DMS 273 (cell line): ENCODE measurements at regions not wholly inside any gene's neighbourhood (a gene's known extent, or its start where the extent isn't known, plus 50 kb on each side); places are given as distances from the start of the nearest gene placed in this dataset.
"Not testable (repeated sequence)": the region's sequence is repeated elsewhere in the genome, so short reads cannot be mapped to it uniquely, and the experiment has no call there.

Source experiments
- DNase-seq: peaks from one replicate; lab custom pipeline; 2025; ENCODE audit not compliant: unreplicated experiment; lab: John Stamatoyannopoulos, UW

DNA sequence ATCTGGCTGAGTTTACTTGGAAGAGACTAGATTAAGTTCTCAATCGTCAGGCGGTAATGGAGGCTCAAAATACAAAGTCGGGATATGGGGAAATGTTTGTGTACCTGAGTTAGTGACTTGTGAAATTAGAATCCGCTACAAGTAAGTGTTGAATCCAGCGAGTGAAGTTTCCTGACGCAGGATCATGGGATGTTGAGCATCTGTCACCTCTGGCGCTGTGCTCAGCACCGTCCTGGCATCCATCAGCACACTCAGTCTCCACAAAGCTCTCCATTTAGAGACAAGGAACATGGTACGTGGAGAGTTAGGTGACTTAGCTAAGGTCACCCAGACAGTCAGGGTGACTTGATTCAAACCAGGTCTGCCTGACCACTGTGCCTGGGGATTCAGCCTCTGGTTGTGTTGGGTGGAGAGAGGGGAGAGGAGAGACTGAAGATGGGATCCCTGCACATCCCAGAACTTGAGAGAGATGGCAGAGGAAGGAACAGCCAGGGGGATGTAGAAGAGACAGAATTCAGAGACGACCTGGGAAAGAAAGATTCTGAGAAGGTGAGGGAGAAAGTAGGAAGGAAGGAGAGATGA lies 251.2 kb downstream of the ACKR3 start:
- no peak for DNase-seq

- DNase-seq = no peak
Measured at GRCh38 chr2:236823041-236823629, 253.5 kb downstream of the ACKR3 start.

DNA sequence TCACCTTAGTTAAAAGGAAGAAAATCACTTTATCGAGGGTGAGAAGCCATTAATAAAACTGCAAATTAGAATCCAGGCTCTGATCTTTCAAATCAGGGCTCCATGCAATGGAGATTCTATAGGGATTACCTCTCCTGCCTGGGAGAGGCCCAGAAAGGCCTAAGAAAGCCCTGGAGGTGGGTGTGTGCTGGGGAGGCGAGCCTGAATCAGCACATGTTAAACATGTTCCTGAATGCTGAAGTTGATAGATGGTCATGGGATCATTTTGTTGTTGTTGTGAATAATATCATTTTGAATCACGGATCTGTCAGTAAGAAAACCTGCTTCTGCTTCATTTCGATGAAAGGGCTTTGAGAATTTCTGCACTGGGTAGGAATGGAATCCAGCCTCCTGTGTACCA lies 254.3 kb downstream of the ACKR3 start:
- DNase-seq = peak; percentile 38

GRCh38 chr2:236824836-236825235 lies 255.2 kb downstream of the ACKR3 start:
- DNase-seq = peak; percentile 81

DNA sequence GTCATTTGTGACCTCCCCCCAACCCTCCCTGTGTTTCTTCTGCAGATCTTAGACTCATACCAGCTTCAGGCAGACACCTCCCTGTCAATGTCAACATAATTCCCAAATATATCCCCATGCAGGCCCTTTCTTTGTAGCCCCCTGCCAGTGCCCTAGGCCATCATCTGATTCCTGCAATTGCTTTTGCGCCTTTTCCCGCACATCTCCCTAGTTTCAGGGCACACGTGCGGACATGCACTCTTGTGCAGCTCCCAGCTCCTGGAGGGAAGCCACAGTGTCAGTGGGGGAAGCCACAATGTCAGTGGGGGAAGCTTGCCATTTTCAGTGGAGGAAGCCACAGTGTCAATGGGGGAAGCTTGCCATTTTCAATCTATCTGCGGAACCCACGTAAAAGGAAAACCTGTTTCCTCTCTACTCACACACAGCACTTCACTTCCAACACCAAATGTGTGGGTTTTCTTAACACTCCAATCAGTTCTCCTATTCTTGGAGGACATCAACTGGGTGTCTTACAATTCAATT lies 256.4 kb downstream of the ACKR3 start:
- no peak for DNase-seq

- no peak for DNase-seq
Measured at GRCh38 chr2:236826606-236827156, 257.1 kb downstream of the ACKR3 start.

DNA sequence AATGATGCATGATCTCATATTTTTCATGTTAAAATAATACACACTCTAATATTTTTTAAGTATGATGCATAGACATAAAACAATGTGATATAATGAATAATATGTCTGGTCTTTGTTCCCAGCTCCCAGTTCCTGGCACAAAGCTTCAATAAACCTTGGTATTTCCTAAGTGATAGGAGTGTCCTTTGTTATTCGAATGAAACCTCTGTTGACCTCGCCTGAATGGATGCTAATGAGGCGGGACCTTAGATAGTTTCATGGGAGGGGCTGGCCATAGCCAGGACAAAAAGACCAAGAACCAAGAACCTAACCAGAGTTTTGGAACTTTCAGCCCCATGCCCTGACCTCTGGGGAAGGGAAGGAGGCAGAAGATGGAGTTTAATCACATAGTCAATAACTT lies 257.7 kb upstream of the COPS8 start:
- DNase-seq = no peak

DNA sequence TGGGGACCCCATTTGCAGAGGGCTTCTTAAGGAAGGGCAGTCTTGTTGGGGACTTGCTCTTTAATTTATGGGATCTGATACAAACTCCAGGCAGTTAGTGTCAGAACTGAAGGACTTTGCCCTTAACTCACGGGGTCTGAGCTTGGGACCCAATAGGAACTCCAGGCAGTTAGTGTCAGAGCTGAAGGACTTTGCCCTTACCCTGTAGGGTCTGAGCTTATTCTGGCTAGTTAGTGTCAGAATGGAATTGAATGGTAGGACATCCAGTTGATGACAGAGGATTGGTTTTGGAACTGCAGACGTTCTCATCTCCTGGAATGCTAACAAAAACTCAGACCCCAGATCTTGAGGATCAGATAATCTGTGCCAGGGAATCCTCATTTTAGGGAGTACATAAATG lies 256.9 kb upstream of the COPS8 start:
- DNase-seq = no peak

DNA sequence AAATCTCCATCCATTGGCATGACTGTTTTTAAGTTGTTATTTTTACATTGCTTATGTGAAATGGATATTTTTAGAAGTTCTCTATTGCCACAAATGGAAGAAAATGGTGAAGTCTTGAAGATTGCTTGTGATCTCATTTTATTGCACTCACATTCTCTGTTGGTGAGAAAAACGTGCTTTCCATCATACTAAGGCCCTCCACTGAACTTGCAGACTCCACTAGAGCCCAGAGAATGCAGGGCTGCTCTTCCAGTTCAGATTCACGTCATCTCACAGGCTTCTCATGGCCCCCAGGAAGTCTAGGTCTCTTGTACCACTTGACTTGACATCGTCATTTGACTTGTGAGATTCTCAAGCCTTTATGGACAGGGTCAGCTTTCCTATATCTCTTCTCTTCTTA lies 254.8 kb upstream of the COPS8 start:
- no peak for DNase-seq

- no peak for DNase-seq
Measured at GRCh38 chr2:236831698-236832097, 254.0 kb upstream of the COPS8 start.

DNA sequence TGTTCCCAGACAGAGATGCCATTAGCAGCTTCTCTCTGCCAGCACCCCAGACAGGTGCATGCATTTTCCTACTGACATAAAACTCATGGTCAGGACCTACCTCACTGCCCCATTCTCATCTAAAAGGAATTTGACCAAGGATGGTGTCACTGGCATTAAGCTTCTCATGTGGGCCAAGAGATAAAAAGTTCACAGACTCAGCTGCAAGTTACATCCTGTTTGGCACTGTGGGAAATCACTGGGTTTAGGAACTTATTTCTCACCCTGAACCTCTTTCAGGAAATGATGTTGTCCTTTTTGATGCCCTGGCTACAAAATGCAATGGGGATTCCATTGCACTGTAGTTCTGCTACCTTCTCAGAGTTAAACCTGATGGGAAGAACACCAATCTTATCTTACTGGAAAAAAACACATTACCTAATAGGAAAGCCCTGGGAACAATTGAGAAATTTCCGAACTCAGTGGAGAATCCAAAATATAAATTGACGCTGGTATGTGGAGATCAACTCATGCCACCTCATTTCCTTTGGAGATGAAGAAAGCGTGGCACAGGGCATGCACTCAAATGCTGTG lies 252.1 kb upstream of the COPS8 start:
- no peak for DNase-seq

DNA sequence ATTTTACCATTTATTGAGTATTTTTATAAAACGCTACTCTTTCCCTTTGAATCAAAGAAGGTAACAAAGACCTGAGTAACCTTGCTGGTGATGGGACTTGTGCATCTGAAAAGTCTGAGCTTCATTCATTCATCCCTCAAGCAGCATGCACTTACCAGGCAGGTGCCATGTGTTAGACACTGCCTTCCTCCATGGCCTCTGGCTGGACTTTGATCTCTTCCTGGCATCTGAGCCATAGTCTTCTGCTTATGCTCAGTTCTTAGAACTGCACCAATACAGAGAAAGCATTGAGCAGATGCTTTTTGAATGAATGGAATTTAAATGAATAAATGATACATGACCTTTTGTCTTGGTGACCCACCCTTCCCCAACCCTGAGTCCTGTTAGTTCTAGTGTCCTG lies 251.4 kb upstream of the COPS8 start:
- DNase-seq = no peak

DNA sequence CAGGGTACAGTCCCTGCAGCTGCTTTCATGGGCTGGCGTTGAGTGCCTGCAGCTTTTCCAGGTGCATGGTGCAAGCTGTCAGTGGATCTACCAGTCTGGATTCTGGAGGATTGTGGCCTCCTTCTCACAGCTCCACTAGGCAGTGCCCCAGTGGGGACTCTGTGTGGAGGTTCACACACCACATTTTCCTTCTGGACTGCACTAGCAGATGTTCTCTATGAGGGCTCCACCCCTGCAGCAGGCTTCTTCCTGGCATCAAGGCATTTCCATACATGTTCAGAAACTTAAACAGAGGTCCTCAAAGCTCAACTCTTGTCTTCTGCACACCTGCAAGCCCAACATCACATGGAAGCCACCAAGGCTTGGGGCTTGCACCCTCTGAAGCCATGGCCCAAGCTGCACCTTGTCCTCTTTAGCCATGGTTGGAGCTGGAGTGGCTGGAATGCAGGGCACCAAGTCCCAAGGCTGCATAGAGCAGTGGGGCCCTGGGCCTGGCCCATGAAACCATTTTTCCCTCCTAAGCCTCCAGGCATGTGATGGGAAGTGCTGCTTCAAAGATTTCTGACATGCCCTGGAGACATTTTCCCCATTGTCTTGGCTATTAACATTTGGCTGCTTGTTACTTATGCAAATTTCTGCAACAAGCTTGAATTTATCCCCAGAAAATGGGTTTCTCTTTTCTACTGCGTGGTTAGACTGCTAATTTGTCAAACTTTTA lies 250.2 kb upstream of the COPS8 start:
- no peak for DNase-seq

DNA sequence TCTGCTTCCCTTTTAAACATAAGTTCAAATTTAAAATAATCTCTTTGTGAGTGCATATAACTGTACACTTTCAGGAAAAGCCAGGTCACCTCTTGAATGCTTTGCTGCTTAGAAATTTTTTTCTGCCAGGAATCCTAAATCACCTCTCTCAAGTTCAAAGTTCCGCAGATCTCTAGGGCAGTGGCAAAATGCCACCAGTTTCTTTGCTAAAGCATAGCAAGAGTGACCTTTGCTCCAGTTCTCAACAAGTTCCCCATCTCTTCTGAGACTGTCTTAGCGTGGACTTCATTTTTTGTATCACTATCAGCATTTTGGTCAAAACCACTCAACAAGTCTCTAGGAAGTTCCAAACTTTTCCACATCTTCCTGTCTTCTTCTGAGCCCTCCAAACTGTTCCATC lies 249.7 kb upstream of the COPS8 start:
- DNase-seq = not testable (repeated sequence)

DNA sequence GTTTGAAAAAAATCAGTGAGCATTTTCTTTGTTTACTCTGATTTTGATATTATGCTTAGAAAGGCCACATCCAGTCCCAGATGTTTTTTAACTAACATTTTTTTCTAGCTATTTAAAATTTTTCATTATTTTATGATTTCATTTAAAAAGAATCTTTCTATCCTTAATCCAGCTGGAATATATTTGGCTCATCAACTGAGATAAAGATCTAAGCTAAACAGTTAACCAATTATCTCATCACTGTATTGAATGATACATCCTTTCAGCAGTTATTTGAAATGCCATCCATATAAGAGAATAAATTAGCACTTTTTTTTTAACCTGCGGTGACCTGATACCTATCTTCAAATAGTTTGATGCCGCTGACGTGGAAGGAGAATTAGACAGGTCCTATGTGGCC lies 245.5 kb upstream of the COPS8 start:
- DNase-seq = no peak

- DNase-seq = no peak
Measured at GRCh38 chr2:236840857-236841256, 244.8 kb upstream of the COPS8 start.

DNA sequence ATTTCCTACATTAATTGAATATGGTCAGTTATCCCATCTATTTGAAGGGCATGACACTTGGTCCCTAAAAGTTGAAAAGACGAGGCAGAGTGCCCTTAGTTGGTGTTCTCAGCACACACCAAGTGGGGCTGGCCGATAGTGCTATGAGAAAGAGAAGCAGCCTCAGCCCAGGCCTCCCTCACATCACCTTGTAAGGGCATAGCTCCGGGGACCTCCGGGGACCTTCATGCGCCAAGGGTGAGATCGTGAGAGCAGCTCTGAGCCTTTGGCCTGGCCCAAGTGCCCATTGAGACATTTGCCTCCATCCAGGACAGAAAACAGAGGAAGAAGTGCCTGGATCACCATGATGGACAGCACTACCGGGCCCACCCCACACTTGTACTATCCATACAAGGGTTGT lies 244.3 kb upstream of the COPS8 start:
- no peak for DNase-seq

- peak; percentile 60 for DNase-seq
Measured at GRCh38 chr2:236843161-236843968, 242.3 kb upstream of the COPS8 start.

DNA sequence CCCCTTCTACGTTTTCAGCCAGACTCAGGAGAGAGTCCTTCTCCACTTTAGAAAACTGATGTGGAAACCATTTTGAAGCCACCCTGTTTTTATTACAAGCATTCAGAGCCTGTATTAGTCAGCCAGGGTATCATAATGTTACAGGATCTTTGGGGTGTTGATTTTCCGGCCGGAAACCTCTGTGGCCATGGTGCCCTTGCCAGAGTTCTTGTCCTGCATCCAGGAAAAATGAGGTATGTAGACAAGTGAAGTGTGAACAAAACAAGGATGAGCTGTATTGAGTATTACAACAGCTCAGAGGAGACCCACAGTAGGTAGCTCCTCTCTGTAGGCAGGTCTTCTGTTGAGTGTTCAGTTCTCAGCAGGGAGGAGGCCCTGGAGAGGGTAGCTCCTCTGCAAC lies 241.0 kb upstream of the COPS8 start:
- DNase-seq = no peak

GRCh38 chr2:236847023-236847422 lies 238.7 kb upstream of the COPS8 start:
- no peak for DNase-seq
